ENCODE measurements at regions not wholly inside any gene's neighbourhood (a gene's known extent, or its start where the extent isn't known, plus 50 kb on each side); places are given as distances from the start of the nearest gene placed in this dataset.

DNA sequence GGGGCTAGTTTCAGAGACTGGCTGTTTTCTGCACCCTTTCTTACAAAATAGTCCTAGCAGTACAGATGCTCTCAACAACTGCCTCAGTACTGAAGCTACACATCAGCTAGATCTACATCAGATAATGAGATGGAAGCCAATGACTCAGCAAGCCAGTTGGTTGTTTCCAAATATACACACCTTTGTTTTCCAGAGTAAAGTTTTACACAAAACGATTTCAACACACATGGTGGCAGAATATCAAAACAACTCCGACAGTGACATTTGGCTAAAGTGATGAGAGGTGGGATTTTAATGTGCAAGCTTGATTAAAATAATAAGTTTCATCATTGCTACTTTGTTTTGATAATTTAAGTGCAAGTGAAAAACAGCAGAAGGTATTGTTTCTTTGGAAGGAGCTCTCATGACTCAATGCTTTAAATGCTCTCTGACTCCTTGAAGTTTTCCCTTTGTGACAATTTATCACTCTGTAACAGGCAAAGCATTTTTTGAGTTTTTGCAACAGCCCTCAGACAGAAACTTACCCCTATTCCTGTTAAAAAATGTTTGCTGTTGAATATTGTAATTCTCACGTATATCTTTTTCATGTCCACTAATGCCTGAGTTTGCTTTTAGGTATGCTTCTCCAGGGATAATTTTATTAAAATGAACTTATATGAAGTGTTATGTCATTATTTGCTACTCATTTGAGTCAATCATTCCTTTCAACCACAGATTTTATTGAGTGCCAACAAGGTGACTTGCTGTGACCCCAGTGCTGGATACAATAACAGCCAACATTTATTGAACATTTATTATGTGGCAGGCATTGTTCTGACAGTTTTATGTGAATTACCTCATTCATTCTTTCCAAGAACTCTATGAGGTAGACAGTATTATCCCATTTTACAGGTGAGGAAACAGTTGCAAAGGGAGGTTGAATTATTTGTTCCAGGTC is 882.0 kb downstream of the TFAP2A start:
- TF ChIP-seq, protein P1, sequence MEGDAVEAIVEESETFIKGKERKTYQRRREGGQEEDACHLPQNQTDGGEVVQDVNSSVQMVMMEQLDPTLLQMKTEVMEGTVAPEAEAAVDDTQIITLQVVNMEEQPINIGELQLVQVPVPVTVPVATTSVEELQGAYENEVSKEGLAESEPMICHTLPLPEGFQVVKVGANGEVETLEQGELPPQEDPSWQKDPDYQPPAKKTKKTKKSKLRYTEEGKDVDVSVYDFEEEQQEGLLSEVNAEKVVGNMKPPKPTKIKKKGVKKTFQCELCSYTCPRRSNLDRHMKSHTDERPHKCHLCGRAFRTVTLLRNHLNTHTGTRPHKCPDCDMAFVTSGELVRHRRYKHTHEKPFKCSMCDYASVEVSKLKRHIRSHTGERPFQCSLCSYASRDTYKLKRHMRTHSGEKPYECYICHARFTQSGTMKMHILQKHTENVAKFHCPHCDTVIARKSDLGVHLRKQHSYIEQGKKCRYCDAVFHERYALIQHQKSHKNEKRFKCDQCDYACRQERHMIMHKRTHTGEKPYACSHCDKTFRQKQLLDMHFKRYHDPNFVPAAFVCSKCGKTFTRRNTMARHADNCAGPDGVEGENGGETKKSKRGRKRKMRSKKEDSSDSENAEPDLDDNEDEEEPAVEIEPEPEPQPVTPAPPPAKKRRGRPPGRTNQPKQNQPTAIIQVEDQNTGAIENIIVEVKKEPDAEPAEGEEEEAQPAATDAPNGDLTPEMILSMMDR (IDR thresholded peaks at IDR 0.05), result no peak
- no peak for TF ChIP-seq POLR2A (IDR thresholded peaks at IDR 0.05)
